Ovary (tissue), 7 donors: ENCODE measurements at regions not wholly inside any gene's neighbourhood (a gene's known extent, or its start where the extent isn't known, plus 50 kb on each side); places are given as distances from the start of the nearest gene placed in this dataset.

Experiments
- DNase-seq, 5 donors: peaks; one replicate each; pipeline ENCODE4 v3.0.0-alpha.2; 2019 to 2020
- H3K27ac ChIP-seq, 2 donors: fragments of 200-600 bp; one replicate each; pipeline versions ENCODE4 v1.5.1 to v1.8.0; 2019 to 2022
- H3K27me3 ChIP-seq: fragments of 200-600 bp; one replicate; pipeline ENCODE4 v1.8.0; 2022
- H3K36me3 ChIP-seq: fragments of 200-600 bp; sonication (generic); one replicate; pipeline ENCODE4 v1.5.1; 2019
- H3K4me1 ChIP-seq: one replicate; pipeline ENCODE4 v1.8.1; 2013; ENCODE audit warnings: mild to moderate bottlenecking, moderate library complexity; ENCODE audit not compliant: insufficient read depth
- H3K4me3 ChIP-seq: fragments of 200-600 bp; sonication (generic); one replicate; pipeline ENCODE4 v1.5.1; 2017
- H3K9me3 ChIP-seq, 2 donors: fragments of 200-600 bp in 1 of 2; sonication (generic) in 1 of 2; one replicate each; pipeline versions ENCODE4 v1.5.1 to v1.8.1; 2013 to 2019; ENCODE audit warnings: mild to moderate bottlenecking in 1 of 2, moderate library complexity in 1 of 2
- CTCF ChIP-seq, 3 donors: fragments of 450-650 bp in 2 of 3; fragments of 200-600 bp in 1 of 3; IDR thresholded peaks; one replicate each; pipeline versions ENCODE4 v1.5.1 to v1.8.0; 2016 to 2022; ENCODE audit warnings: antibody characterized with exemption in 3 of 3, mild to moderate bottlenecking in 1 of 3
- EP300 ChIP-seq: sonication (generic); formaldehyde crosslinking; IDR thresholded peaks from one replicate; pipeline ENCODE4 v1.6.1; 2017; ENCODE audit warnings: antibody characterized with exemption
- POLR2A ChIP-seq: fragments of 450-650 bp; IDR thresholded peaks from one replicate; pipeline ENCODE4 v1.6.1; 2017; ENCODE audit warnings: antibody characterized with exemption, mild to moderate bottlenecking, moderate library complexity
- WGBS, 3 donors: extraction: QIAGEN DNeasy Blood & Tissue Kit in 1 of 3; methylation state at CpG; one replicate each; pipeline versions ENCODE4 v1.1.5 to v1.1.7; 2013 to 2017; 5-methylcytosine and 5-hydroxymethylcytosine counted together
- intact Hi-C, 4 donors: fragments of 100-400 bp; cut with DNase I; formaldehyde crosslinking; loops; one replicate each; pipeline versions ENCODE4 v1.11.0 to v1.15.1; 2022 to 2023
- donor health status: DM: no; HTN: no; CAD: no; lungs with moderate emphysema.
- donor health status: DM: no; HTN: no; CAD: no.
- donor health status: Bipolar disorder and iron deficiency.
- donor health status: DM: no; HTN: no; CAD: no.
- donor health status: DM: yes; HTN: yes; CAD: no.

- no peak for TF ChIP-seq EP300
- TF ChIP-seq POLR2A = no peak
- Histone ChIP-seq H3K27ac (no peak overlapping the region), H3K27me3 (no peaks in the 10 kb centered on the region), H3K36me3 (no peaks in the 10 kb centered on the region), H3K4me1 (no peaks in the 10 kb centered on the region), H3K9me3 (no peaks in the 10 kb centered on the region), H3K4me3 (no peak overlapping the region)
- intact Hi-C loops = no loop called here
- WGBS, 3 donors = 53 to 70% (median 64%) methylated on average over 1 of the region's 1 CpG
- no peak for DNase-seq
These were observed 328.7 kb upstream of the FAM98A start for GRCh38 chr2:33927756-33928155.

- H3K4me3 ChIP-seq = no peak overlapping the region
These were observed 326.2 kb upstream of the FAM98A start for GRCh38 chr2:33925311-33925710.

DNA sequence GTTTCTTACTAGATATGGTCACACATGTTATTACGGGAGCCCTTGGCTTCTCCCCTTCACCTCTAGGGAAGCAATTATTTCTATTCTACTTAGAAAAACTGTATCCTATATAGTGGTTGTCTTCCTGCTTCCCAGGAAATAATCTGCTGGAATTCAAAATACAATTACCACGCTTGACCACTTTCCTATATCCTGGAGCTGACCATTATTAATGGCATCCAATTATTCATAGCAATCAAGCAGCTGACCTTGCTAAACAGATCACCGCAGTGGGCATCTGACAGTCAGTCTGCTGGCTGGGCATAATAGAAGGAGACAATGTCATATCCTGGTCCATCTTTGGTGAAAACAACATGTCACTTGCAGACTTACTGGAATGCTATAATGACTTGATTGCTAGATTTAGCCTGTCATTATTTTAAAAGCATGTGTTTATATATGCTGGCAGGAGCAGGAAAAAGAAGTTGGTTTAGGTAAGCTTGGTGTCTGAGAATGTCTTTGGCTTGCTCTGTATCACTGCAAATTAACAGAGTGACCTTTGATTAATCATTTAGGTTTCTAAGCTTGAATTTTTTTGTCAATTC is 325.6 kb upstream of the FAM98A start:
- no peak overlapping the region for H3K27ac ChIP-seq
- no peak for DNase-seq
- WGBS, 3 donors = 45 to 59% (median 51%) methylated on average over 3 of the region's 3 CpGs
- H3K36me3 ChIP-seq = no peaks in the 10 kb centered on the region
- no peaks in the 10 kb centered on the region for H3K9me3 ChIP-seq
- H3K27me3 ChIP-seq = no peaks in the 10 kb centered on the region
- no peak overlapping the region for H3K4me3 ChIP-seq
- TF ChIP-seq POLR2A = no peak
- no peak for TF ChIP-seq CTCF (IDR thresholded peaks at IDR 0.05)
- no peak for TF ChIP-seq EP300
- intact Hi-C loops = no loop called here
- no peaks in the 10 kb centered on the region for H3K4me1 ChIP-seq

More at GRCh38 chr2:33925311-33925710, 326.2 kb upstream of the FAM98A start:
- TF ChIP-seq EP300 (no peak), CTCF (IDR thresholded peaks at IDR 0.05) (no peak), POLR2A (no peak)
- Histone ChIP-seq H3K27me3 (no peaks in the 10 kb centered on the region), H3K36me3 (no peaks in the 10 kb centered on the region), H3K4me1 (no peaks in the 10 kb centered on the region), H3K9me3 (no peaks in the 10 kb centered on the region), H3K27ac (no peak overlapping the region)
- 35 to 66% (median 47%) methylated on average over 1 of the region's 1 CpG for WGBS, 3 donors
- intact Hi-C loops = no loop called here
- DNase-seq = no peak

GRCh38 chr2:33917252-33917651 is 318.2 kb upstream of the FAM98A start:
- Histone ChIP-seq H3K27me3 (no peaks in the 10 kb centered on the region), H3K4me3 (no peak overlapping the region), H3K36me3 (no peaks in the 10 kb centered on the region), H3K9me3 (no peaks in the 10 kb centered on the region), H3K27ac (no peak overlapping the region), H3K4me1 (no peaks in the 10 kb centered on the region)
- TF ChIP-seq CTCF (IDR thresholded peaks at IDR 0.05) = no peak
- DNase-seq = no peak
- intact Hi-C loops = no loop called here
- 69 to 75% (median 71%) methylated on average over 4 of the region's 4 CpGs for WGBS, 3 donors

- no peak overlapping the region for H3K4me3 ChIP-seq
- intact Hi-C loops = no loop called here
- WGBS, 3 donors = 81 to 88% (median 82%) methylated on average over 1 of the region's 1 CpG
These were observed 314.0 kb upstream of the FAM98A start for GRCh38 chr2:33913071-33913616.

More at GRCh38 chr2:33913071-33913616, 314.0 kb upstream of the FAM98A start:
- TF ChIP-seq CTCF (IDR thresholded peaks at IDR 0.05) (no peak), EP300 (no peak), POLR2A (no peak)
- no peaks in the 10 kb centered on the region for H3K27me3 ChIP-seq
- H3K27ac ChIP-seq = no peak overlapping the region
- no peak for DNase-seq
- peaks cover 2% of the 10 kb centered on the region for H3K4me1 ChIP-seq
- H3K9me3 ChIP-seq = no peaks in the 10 kb centered on the region
- H3K36me3 ChIP-seq = no peaks in the 10 kb centered on the region
